BLaER1 (cell line): ENCODE measurements at regions not wholly inside any gene's neighbourhood (a gene's known extent, or its start where the extent isn't known, plus 50 kb on each side); places are given as distances from the start of the nearest gene placed in this dataset.
A peak's percentile ranks its signal among the peaks of the same experiment; 100 is the strongest.

Experiments used
- H3K27ac ChIP-seq: shearing (Covaris generic); formaldehyde crosslinking; 2 replicates; pipeline ENCODE4 v1.8.1; 2022
- H3K27me3 ChIP-seq: shearing (Covaris generic); formaldehyde crosslinking; 2 replicates; pipeline ENCODE4 v1.8.1; 2022
- H3K36me3 ChIP-seq: shearing (Covaris generic); formaldehyde crosslinking; 2 replicates; pipeline ENCODE4 v1.8.1; 2022
- H3K4me1 ChIP-seq: shearing (Covaris generic); formaldehyde crosslinking; 2 replicates; pipeline ENCODE4 v1.8.1; 2022
- H3K4me2 ChIP-seq: shearing (Covaris generic); formaldehyde crosslinking; 2 replicates; pipeline ENCODE4 v1.8.1; 2022
- H3K4me3 ChIP-seq: shearing (Covaris generic); formaldehyde crosslinking; 2 replicates; pipeline ENCODE4 v1.8.1; 2022
- H3K9ac ChIP-seq: shearing (Covaris generic); formaldehyde crosslinking; 2 replicates; pipeline ENCODE4 v1.8.1; 2022
- H3K9me3 ChIP-seq: shearing (Covaris generic); formaldehyde crosslinking; 2 replicates; pipeline ENCODE4 v1.8.1; 2022
- H4K20me1 ChIP-seq: shearing (Covaris generic); formaldehyde crosslinking; 2 replicates; pipeline ENCODE4 v1.8.1; 2022
- Cebpa-rat ChIP-seq: shearing (Covaris generic); IDR thresholded peaks from 2 replicates; pipeline ENCODE4 v1.8.1; 2022

- H3K27me3 ChIP-seq = no peaks in the 10 kb centered on the region
- peaks cover 16% of the 10 kb centered on the region for H3K4me1 ChIP-seq
- TF ChIP-seq Cebpa-rat = no peak
- no peaks in the 10 kb centered on the region for H3K36me3 ChIP-seq
- no peak overlapping the region for H3K9ac ChIP-seq
- no peak overlapping the region for H3K27ac ChIP-seq
- H3K4me3 ChIP-seq = no peak overlapping the region
- no peaks in the 10 kb centered on the region for H4K20me1 ChIP-seq
- peaks cover 26% of the 10 kb centered on the region for H3K9me3 ChIP-seq
- peak overlapping the region; percentile 60 for H3K4me2 ChIP-seq
Measured at GRCh38 chr1:5157175-5157574, 502.8 kb downstream of the AJAP1 start.

GRCh38 chr1:5156416-5157120, 502.2 kb downstream of the AJAP1 start:
- Histone ChIP-seq H3K36me3 (no peaks in the 10 kb centered on the region), H4K20me1 (no peaks in the 10 kb centered on the region), H3K4me3 (no peak overlapping the region), H3K4me2 (peak overlapping the region; percentile 60), H3K27me3 (no peaks in the 10 kb centered on the region), H3K9me3 (peaks cover 26% of the 10 kb centered on the region), H3K9ac (no peak overlapping the region), H3K4me1 (peaks cover 16% of the 10 kb centered on the region), H3K27ac (no peak overlapping the region)
- TF ChIP-seq Cebpa-rat = no peak

GRCh38 chr1:5151511-5151910, 497.1 kb downstream of the AJAP1 start:
- Histone ChIP-seq H3K27me3 (no peaks in the 10 kb centered on the region), H3K27ac (no peak overlapping the region), H3K4me1 (peaks cover 1% of the 10 kb centered on the region; the same call in 1 of the 2 replicates), H3K36me3 (no peaks in the 10 kb centered on the region), H3K9ac (no peak overlapping the region), H3K4me3 (no peak overlapping the region), H3K9me3 (peaks cover 26% of the 10 kb centered on the region), H4K20me1 (no peaks in the 10 kb centered on the region), H3K4me2 (no peak overlapping the region)
- no peak for TF ChIP-seq Cebpa-rat

GRCh38 chr1:5150191-5150590, 495.8 kb downstream of the AJAP1 start:
- Histone ChIP-seq H3K9ac (no peak overlapping the region), H3K27ac (no peak overlapping the region), H3K4me2 (no peak overlapping the region), H3K36me3 (no peaks in the 10 kb centered on the region), H3K4me3 (no peak overlapping the region), H3K4me1 (no peaks in the 10 kb centered on the region), H4K20me1 (no peaks in the 10 kb centered on the region), H3K27me3 (no peaks in the 10 kb centered on the region), H3K9me3 (peaks cover 19% of the 10 kb centered on the region)
- TF ChIP-seq Cebpa-rat = no peak

- H3K27ac ChIP-seq = no peak overlapping the region
- H4K20me1 ChIP-seq = no peaks in the 10 kb centered on the region
- no peak overlapping the region for H3K4me2 ChIP-seq
- H3K4me1 ChIP-seq = no peaks in the 10 kb centered on the region
- H3K36me3 ChIP-seq = no peaks in the 10 kb centered on the region
- H3K9me3 ChIP-seq = no peaks in the 10 kb centered on the region
- no peaks in the 10 kb centered on the region for H3K27me3 ChIP-seq
- TF ChIP-seq Cebpa-rat = no peak
- no peak overlapping the region for H3K9ac ChIP-seq
- H3K4me3 ChIP-seq = no peak overlapping the region
Measured at GRCh38 chr1:5147806-5148205, 493.4 kb downstream of the AJAP1 start.

GRCh38 chr1:5142389-5142788, 488.0 kb downstream of the AJAP1 start:
- Histone ChIP-seq H3K27me3 (no peaks in the 10 kb centered on the region), H3K9me3 (no peaks in the 10 kb centered on the region), H3K36me3 (no peaks in the 10 kb centered on the region), H3K4me1 (no peaks in the 10 kb centered on the region), H3K4me3 (no peak overlapping the region), H3K27ac (no peak overlapping the region), H3K9ac (no peak overlapping the region), H3K4me2 (no peak overlapping the region), H4K20me1 (no peaks in the 10 kb centered on the region)
- TF ChIP-seq Cebpa-rat = no peak

- H3K4me3 ChIP-seq = no peak overlapping the region
Measured at GRCh38 chr1:5141750-5142149, 487.3 kb downstream of the AJAP1 start.

GRCh38 chr1:5140962-5141361, 486.6 kb downstream of the AJAP1 start:
- no peaks in the 10 kb centered on the region for H4K20me1 ChIP-seq
- no peak overlapping the region for H3K4me2 ChIP-seq
- no peak for TF ChIP-seq Cebpa-rat
- H3K4me3 ChIP-seq = no peak overlapping the region
- no peaks in the 10 kb centered on the region for H3K4me1 ChIP-seq
- no peak overlapping the region for H3K9ac ChIP-seq
- H3K27ac ChIP-seq = no peak overlapping the region
- no peaks in the 10 kb centered on the region for H3K27me3 ChIP-seq
- no peaks in the 10 kb centered on the region for H3K9me3 ChIP-seq
- H3K36me3 ChIP-seq = no peaks in the 10 kb centered on the region

More at GRCh38 chr1:5141750-5142149, 487.3 kb downstream of the AJAP1 start:
- Histone ChIP-seq H3K27me3 (no peaks in the 10 kb centered on the region), H3K27ac (no peak overlapping the region), H3K4me2 (no peak overlapping the region), H3K9me3 (no peaks in the 10 kb centered on the region), H4K20me1 (no peaks in the 10 kb centered on the region), H3K9ac (no peak overlapping the region), H3K4me1 (no peaks in the 10 kb centered on the region), H3K36me3 (no peaks in the 10 kb centered on the region)
- no peak for TF ChIP-seq Cebpa-rat

GRCh38 chr1:5140136-5140535, 485.7 kb downstream of the AJAP1 start:
- H3K4me2 ChIP-seq = no peak overlapping the region
- no peaks in the 10 kb centered on the region for H3K4me1 ChIP-seq
- no peak for TF ChIP-seq Cebpa-rat
- no peaks in the 10 kb centered on the region for H3K9me3 ChIP-seq
- H3K36me3 ChIP-seq = no peaks in the 10 kb centered on the region
- H3K27ac ChIP-seq = no peak overlapping the region
- no peaks in the 10 kb centered on the region for H4K20me1 ChIP-seq
- no peaks in the 10 kb centered on the region for H3K27me3 ChIP-seq
- H3K9ac ChIP-seq = no peak overlapping the region
- no peak overlapping the region for H3K4me3 ChIP-seq

- H4K20me1 ChIP-seq = no peaks in the 10 kb centered on the region
- no peaks in the 10 kb centered on the region for H3K4me1 ChIP-seq
- H3K4me2 ChIP-seq = no peak overlapping the region
- H3K9ac ChIP-seq = no peak overlapping the region
- TF ChIP-seq Cebpa-rat = no peak
- no peaks in the 10 kb centered on the region for H3K27me3 ChIP-seq
- no peak overlapping the region for H3K27ac ChIP-seq
- no peak overlapping the region for H3K4me3 ChIP-seq
- no peaks in the 10 kb centered on the region for H3K36me3 ChIP-seq
- H3K9me3 ChIP-seq = no peaks in the 10 kb centered on the region; the same call in 1 of the 2 replicates
Measured at GRCh38 chr1:5129746-5130355, 475.4 kb downstream of the AJAP1 start.
